NCI-H526 (cell line): ENCODE measurements at regions not wholly inside any gene's neighbourhood (a gene's known extent, or its start where the extent isn't known, plus 50 kb on each side); places are given as distances from the start of the nearest gene placed in this dataset.

ENCODE experiments used
- DNase-seq, 2 experiments: peaks; one replicate each; lab custom pipeline; 2025; lab: John Stamatoyannopoulos, UW

DNA sequence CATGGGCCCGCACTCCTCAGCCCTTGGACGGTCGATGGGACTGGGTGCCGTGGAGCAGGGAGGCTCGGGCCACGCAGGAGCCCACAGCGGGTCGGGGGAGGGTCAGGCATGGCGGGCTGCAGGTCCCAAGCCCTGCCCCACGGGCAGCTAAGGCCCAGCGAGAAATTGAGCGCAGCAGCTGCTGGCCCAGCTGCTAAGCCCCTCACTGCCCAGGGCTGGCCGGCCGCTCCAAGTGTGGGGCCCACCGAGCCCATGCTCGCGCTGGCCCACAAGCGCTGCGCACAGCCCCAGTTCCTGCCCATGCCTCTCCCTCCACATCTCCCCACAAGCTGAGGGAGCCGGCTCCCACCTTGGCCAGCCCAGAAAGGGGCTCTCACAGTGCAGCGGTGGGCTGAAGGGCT, 259.4 kb downstream of the VGLL3 start:
- DNase-seq = no peak

DNA sequence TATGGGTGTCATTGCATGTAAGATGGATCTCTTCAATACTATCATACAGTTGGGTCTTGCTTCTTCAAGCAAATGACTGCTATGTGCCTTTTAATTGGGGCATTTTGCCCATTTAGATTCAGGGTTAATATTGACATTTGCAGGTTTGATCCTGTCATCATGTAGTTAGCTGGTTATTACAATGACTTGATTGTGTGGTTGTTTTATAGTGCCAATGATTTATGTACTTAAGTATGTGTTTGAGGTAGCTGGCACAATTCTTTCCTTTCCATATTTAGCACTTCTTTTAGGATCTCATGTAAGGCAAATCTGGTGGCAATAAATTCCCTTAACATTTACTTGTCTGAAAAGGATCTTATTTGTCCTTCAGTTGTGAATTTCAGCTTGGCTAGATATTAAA, 267.5 kb downstream of the VGLL3 start:
- no peak for DNase-seq

DNA sequence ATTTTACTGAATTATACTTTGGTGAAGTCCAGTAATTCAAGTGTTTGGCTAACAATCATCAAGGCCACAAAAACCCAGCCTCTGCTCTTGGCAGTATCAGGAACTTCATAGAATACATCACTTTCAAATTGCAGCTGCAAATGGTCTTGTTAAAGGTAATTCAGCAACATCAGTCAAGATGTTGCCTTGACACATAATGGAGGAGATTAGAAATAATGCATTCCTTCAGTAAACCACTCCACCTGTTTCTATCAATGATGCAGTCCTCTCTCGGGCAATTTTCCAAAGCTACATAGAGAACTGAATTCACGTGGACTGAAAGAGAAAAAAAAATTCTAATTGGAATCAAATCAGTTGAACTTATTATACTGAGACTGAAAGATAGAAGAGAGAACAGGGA, 279.3 kb downstream of the VGLL3 start:
- DNase-seq = no peak

DNA sequence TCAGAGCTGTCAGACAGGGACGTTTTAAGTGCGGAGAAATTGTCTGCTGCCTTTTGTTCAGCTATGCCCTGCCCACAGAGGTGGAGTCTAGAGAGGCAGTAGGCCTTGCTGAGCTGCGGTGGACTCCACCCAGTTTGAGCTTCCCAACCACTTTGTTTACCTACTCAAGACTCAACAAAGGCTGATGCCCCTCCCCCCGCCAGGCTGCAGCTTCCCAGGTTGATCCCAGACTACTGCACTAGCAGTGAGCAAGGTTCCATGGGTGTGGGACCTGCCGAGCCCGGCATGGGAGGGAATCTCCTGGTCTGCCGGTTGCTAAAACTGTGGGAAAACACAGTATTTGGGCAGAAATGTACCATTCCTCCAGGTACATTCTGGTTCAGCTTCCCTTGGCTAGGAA, 282.1 kb downstream of the VGLL3 start:
- DNase-seq = no peak

DNA sequence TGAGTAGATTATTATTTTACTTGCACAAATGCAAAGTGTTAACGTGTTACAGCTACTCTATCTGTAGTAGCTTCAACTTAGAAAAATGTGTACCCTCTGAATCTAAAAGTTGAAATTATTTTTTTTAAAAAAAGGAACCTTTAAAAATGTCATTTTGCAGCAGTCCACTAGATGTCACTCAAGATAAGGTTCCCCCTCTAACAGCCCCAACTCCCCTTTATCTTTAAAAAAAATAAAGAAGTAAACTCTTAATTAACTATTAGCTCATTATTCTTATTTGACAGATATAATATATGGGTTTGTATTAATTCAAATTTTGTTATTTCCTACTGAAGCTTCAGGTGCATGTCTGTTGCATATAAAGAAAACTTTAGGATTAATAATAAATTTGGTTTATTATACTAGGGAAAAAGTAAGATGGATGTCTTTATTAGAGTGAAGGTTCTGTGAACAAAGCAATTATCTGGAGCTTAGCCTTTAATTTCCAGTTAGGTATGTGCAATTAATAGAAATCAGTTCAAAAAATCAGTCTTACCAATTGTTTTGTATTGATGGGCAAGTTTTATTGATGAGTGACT, 288.5 kb downstream of the VGLL3 start:
- no peak for DNase-seq

DNA sequence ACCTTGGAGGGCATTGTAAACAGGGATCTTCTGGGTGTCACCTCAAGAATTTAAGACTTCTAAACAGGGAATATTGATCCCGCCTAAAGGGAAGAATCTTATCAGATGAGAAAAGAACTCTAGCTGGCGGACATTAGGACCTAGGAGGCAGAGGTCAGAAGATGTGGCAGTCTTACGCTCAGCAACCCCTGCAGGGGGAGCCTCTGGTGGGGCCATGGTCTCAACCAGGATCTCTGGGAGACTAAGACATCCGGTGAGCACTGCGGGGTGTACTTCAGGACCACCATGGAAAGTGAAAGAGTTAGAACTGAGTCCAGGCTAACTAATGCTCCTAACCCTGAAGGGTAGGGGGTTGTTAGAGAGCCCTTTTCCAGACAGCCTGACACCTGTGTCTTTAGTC, 295.2 kb downstream of the VGLL3 start:
- no peak for DNase-seq

DNA sequence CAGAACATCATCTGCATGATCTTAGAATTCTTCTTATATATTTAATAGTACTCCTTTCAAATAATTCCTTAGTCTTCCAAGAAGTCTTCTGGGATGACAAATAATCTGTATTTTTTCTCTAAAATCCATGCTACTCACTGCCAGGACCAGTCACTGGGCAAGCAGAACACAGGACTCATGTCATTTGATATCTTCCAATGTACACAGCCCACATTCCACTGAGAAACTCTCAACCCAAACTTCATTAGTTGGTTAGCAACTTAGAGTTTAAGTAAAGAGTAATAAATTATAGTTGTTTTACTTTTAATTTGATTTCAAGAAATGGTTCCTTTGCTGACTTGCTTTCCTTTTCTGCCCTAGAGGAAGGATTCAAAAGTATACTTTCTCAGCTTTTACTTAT, 317.0 kb downstream of the VGLL3 start:
- DNase-seq = no peak

DNA sequence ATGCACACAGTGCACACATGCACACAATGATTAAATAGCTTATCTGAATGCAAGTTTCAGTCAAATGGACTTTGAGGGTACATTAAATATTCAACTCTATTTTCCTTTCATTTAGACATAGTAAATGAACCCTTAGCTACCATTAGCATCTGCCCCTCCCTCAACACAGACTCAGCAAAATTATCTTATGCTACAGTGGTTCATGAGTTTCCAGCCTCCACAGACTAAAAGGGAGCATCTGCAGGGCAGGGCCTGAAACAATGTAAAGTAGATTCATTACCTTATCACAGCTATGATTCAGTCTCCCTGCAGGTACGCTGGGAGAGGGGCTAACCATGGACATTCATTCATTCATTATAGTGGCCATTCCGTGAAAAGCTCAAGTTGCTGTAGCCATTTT, 329.1 kb downstream of the VGLL3 start:
- no peak for DNase-seq

DNA sequence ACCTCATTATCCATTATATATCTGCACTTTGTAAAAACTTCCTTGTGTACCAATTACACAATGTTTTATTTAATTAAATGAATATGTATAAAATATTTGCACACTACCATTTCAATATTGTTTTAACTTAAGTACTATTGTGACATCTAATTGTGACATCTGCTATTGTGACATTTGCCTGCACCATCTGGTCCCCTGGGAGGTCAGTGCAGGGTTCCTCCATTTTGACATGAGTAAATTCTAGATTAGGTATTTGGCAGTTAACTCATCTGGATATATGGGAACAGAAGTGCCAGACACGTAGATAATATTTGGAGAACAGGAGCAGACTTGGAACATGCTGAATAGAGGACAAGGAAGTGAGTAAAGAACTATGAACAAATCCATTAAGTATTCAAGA, 332.1 kb downstream of the VGLL3 start:
- no peak for DNase-seq

DNA sequence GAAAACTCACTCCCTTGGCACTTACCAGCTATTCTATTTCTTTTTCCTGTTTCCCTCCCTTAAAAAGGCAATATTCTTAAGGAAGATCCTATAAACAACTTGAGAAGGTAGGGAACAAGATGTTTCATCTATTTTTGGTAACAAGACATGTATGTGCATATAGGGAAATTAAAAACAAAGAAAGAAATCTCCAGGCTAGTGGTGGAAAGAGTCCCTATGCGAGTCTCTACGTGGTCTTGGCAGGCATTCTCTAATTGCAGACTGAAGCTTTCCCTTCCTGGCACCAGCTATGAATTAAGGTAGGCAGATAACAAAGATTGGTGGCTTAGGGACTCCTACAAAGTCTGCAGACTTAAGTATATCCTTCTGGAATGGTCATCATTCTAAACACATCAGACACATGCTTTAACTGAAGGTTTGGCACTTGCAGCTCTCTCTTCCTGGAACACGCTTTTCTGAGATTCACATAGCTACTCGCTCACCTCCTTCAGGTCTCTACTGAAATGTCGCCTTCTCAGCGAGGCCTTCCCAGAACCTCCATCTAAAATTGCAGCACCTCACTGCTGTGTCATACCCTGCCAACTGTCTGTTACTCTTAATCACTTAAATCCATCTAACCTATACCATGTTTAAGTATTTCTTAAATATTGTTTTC, 336.0 kb downstream of the VGLL3 start:
- no peak for DNase-seq

DNA sequence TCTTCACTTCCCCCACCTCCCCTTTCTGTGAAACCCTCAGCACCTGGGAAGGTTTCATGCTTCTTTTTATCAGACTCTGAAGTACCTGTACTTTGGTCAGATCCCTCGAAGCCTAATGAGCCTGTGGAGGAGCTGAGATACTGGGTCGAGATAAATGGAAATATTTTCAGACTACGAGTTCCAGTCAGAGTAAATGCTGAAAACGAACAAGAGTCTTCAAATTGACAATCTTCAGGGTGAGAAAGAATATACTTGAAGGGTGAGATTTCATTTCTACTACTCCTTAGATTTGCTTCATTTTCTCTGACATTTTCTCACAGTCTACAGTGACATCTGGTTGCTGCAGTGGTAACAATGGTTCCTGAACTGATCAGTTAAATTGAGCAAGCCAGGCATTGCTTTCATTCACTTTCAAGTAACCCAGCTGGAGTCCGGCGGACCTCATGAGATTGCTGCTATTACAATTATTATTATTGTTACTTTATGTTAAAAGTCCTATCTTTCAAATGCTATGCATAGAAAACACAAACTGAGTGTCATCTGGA, 337.2 kb downstream of the VGLL3 start:
- DNase-seq = no peak

DNA sequence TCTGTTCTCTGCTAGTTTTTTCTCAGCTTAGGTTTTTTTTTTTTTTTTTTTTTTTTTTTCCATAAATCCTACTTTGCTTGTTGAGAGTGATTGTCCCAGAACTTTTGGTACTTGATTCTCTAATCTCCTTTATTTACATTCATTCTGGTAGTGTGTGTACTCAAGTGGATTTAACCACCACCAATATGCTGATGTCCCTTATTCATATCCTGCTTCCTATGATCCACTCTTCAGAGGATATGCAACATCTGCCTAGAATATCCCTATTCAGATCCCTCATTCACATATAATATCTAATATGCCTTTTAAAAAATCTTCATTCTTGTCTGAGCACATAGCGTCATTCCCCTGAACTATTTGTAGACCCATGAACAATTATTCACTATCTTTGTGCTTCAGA, 342.9 kb downstream of the VGLL3 start:
- no peak for DNase-seq

DNA sequence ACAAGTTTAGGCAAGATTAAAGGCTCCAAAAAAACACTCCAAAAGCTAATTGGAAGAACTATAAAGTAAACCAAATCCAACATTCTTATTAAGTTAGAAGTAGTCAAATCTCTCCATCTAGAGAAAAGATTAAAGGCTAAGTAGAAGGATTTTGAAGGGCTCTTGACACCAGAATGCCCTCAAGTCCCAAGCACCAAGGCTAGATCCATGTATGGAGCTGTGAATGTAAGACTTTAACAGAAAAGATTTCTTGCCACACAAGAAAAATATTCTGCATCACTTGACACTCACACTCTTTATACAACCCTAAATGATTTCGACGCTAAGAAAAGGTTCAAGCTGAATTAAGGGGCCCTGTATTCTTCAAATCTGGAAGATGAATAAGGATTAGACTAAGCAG, 345.2 kb downstream of the VGLL3 start:
- no peak for DNase-seq

DNA sequence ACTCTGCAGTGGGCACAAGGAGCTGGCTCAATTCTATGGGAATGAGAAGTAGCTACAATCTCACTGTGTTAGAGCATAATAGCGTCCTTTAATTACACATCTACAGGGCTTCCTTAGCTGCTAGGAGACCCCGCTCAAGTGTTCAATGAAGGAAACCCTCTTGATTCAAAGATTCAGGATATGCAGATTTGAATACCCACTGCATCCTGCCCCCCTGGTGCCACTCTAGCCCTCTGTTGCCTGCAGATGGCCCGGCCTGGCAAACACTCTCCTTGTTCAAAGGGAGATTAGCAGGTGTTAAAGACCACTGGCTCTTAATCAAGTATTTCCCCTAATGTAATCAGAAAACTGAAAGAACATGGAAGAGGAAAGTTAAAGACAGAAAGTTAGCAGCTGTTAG, 356.6 kb downstream of the VGLL3 start:
- no peak for DNase-seq

DNA sequence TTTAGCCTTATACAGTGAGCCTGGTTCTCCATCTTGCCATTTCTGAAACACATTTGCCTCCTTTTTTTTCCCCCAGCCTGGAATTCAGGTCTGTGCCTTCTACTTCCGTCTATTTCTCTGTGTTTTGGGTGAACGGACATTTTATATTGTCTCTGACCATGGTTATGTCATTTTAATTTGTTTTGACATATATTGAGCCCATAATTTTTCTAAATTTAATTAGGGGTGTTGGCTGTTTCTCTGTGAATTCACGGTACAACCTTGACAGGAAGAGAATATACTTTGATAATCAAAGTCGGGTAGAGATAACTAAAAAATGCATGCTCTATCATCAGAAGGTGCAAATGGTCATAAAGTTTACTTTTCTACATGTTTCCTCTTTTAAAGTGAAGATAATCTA, 361.4 kb downstream of the VGLL3 start:
- DNase-seq = no peak

DNA sequence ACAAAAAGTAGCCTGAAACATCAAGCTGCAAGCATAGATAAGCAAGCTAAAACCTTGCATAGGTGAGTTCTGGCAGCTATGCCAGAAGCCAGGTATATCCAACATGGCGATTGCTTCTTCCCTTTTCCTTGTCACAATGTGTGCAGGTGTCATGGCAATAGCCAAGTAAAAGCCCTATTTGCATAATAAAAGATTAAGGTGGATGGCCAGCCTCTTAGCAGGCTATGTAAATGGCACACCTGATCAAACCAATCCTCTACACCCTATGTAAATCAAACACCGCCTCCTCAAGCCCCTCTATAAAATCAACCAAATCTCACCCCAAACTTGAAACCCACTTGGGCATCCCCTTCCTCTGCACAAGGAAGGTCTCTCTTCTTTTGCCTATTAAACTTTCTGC, 366.8 kb downstream of the VGLL3 start:
- DNase-seq = no peak

DNA sequence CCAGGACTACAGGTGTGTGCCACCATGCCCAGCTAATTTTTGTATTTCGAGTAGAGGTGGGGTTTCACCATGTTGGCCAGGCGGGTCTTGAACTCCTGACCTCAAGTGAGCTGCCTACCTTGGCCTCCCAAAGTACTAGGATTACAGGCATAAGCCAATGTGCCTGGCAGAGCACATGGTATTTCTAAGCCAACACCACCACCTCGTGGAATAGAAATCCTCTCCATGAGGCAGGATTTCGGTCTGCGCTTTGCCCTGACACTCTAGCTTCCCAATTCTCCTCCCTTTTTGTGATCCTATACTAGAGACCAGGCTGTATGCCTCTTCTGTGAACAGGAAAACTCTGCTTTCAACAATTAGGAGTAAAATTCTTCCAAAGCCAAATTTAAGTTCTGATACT, 372.2 kb downstream of the VGLL3 start:
- DNase-seq = no peak

DNA sequence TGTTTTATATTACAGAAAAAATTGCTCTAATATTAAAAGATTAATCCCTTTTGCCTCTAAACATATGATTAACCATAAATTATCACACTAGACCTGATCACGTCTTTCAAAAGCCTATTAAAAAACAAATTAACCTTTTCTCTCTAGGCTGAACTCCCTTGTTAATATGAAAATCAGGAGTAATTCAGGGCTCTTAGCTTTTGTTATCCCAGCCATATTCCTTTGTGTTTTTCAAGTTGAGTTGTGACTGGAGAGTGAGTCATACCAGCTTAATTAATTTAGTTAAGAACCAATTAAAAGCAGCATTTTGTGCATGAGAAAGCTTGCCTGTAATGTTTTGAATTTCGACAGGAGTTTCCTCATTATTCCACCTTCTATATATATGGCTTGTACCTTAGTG, 385.8 kb downstream of the VGLL3 start:
- no peak for DNase-seq

DNA sequence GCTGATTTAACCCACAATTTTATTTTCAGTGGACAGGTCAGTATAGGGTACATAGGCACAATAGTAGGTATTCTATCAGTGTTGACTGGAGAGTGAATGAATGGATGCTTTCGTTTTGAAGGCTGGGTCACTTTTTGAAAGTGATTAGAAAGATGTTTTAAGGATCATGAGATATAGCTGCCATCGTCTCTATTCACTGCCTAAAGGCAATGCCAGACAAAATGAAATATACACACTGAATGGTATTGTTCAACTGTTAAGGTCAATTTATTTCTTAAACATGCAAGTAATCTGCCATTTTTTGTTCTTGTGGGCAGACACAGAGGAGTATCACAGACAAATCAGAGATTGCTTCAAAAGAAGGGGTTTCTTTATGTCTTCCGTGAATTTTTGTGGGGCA, 395.3 kb downstream of the VGLL3 start:
- DNase-seq = no peak

DNA sequence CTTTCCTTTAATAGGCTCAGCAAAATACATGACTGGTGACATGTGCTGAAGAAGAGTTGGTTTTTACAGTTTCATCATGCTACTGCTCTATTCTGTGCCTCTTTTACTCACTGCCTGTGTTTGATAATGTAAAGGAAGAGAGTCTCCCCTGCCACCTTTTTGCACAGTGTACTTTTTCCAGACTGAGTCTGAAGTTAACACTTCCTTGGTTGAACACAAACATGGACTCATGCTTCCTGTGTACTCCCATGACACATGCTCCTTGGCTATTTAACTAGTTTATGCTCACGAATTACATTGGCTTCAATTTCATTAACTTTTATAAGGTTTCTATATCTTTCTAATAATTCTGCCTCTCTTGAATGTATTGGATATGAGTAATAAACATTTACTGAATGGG, 396.1 kb downstream of the VGLL3 start:
- no peak for DNase-seq

DNA sequence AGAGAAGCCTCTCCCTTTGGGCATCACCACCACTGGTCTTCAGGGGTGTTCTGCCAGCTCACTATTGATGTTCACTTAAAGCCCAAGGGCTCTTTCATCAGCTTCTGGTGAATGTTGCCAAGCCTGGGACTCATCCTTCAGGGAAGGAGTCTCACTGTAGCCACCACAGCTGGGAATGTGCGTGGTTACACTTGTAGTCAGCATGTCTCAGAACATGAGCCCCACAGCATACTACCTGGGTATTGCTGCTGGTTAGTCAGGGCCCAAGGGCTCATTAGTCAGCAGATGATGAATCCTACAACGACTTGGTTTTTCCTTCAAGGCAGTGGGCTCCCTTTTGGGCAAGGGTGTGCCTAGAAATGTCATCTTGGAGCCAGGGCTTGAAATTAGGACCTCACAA, 412.9 kb downstream of the VGLL3 start:
- DNase-seq = no peak

DNA sequence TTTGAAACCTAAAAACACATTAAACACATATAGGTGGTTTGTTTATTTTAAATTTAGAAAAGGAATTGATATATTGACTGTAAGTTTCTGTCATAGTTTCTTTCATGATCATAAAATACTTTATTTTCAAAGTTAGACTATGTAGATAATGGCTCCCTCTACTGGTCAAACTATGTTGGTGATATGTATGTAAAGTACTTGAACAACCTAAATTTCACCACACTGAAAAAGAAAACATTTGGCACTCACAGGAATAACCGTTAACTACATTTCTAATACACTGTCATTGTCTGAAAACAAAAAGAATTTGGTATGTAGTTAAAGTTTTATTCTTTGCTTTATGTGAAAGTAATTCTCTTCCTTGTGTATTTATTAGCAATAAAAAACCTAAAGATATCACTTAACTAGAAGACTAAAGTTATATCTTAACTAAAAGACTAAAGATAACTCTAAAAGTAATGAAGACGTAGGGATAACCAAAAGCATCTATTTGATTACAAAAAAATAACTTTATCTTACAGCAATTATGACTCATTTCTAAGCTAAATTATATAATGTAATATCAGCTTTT, 427.5 kb downstream of the VGLL3 start:
- peak in 1 of 2 experiments; percentile 63 for DNase-seq

DNA sequence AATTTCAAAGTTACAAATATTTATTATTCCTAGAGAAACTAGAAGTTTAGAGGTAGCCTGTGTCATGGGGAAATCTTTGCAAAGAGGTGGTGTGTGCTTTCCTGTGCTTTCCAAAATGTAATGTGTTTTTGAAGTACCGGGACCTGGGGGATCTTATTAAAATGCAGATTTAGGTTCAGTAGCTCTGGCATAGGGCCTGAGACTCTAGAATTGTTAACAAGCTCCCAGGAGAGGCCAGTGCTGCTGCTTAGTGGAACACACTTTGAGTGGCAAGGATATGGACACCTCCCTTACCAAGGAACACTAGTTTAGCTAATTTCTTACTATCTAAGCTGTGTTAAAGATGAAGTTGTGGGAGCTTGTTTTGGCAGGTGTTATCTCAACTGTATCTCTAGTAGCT, 428.9 kb downstream of the VGLL3 start:
- no peak for DNase-seq

DNA sequence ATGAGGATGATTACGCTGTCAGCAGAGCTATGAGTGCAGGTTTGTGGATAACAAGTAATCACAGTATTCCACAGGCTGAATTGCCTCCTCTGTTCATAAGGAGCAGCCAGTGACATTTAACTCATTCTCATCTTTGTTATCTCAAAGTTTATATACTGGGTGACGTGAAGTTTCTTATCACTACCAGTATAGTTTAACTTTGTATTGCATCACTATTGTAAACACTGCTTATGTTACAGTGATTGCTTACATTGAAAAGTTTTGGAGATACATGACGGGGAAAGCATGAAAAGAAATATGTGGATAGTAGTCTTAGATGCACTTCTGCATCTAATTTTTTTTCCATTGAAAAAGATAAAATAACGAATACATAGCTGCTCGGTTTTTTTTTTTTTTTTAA, 429.7 kb downstream of the VGLL3 start:
- no peak for DNase-seq
